ENCODE measurements at regions not wholly inside any gene's neighbourhood (a gene's known extent, or its start where the extent isn't known, plus 50 kb on each side); places are given as distances from the start of the nearest gene placed in this dataset.

GRCh38 chr4:146998157-146998556, 52.5 kb upstream of the TTC29 start:
- TF ChIP-seq CTCF (IDR thresholded peaks at IDR 0.05), result no peak
- TF ChIP-seq POLR2A (IDR thresholded peaks at IDR 0.05), result no peak
- no peak for TF ChIP-seq EP300 (IDR thresholded peaks at IDR 0.05)

All from tibial nerve (tissue), 4 donors.